Left renal pelvis (tissue), 4 donors: ENCODE measurements at regions not wholly inside any gene's neighbourhood (a gene's known extent, or its start where the extent isn't known, plus 50 kb on each side); places are given as distances from the start of the nearest gene placed in this dataset.
"Not testable (repeated sequence)": the region's sequence is repeated elsewhere in the genome, so short reads cannot be mapped to it uniquely, and the experiment has no call there.

Source experiments
- DNase-seq, 4 donors: peaks; one replicate each; pipeline ENCODE4 v3.0.0-alpha.2; 2013; ENCODE audit warnings: low read depth in 4 of 4, low spot score in 3 of 4

DNA sequence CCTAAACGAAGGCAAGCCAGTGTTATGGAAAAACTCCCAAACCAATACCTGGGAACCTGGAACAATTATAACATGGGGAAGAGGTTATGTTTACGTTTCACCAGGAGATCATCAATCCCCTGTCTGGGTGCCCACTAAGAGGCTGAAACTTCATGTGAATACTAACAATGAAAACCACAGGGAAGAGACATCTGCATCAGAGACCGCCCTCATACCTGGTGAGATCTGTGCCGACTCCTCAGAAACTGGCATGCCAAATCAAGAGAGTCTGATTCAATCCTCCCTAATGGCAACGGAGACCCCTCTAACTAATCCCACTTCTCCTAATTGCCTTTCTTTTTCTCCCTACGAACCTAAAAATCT, 163.2 kb downstream of the IER5 start:
- no peak for DNase-seq

GRCh38 chr1:181253601-181254000, 165.1 kb downstream of the IER5 start:
- DNase-seq = not testable (repeated sequence)

DNA sequence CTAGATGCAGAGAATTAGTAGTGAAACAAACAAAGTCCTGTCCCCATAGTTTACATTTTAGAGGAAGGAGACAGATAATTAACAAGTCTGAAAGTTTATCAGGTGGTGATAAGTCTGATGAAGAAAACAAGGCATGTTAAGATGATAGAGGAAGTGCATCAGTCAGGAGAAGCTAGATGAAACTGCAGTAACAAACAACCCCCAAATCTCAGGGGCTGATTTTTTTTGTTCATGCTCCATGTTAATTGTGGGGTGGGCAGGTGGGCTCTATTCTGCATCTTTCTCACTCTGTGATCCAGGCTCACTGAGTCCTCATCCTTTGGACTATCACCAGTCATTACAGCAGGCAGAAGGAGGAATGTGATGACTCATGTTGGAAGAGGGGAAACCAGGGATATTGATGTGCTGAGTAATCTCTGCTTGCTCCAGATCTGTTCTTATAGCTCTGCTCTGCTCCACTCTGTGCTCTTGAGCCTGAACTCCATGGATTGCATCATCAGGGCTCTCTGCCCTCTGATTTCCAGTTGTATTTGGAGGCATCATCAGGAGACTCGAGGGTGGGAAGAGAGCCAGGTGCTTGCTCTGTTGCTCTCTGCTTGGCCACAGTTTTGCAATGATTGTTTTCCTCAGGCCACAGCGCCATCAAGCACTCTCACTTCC, 166.9 kb downstream of the IER5 start:
- DNase-seq = no peak

DNA sequence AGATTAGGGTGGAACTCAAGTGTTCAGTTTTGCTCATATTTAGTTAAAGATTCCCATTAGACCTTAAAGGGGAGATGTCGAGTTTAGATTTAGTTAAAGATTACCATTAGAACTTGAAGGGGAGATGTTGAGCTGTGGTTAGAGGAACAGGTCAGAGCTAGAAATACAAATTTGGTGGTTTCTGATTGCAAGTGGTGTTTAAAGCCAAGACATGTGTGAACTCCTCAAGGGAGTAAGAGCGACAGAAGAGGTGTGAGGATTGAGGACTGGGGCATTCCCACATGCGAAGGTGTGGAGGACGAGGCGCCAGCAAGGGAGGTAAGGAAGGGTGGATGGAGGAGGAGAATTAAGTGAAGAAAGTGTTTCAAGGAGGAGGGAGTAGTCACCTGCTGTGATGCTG, 168.6 kb downstream of the IER5 start:
- no peak for DNase-seq

GRCh38 chr1:181259026-181259745, 170.7 kb downstream of the IER5 start:
- no peak for DNase-seq

- no peak for DNase-seq
These were observed 171.8 kb downstream of the IER5 start for GRCh38 chr1:181260271-181260670.

DNA sequence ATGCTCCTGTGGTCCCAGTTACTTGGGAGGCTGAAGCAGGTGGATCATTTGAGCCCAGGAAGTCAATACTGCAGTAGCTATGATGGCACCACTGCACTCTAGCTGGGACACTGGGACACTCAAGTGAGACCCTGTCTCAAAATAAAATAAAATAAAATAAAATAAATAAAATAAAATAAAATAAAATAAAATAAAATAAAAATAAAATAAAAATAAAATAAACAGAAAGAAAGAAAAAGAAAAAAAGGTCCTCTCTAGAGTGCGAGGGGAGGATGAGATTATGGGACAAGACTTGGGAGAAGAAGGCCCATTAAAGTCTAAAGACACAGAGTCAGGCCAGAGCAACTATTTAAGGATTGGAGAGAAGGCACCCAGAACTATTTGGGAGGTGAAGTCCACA, 172.5 kb downstream of the IER5 start:
- DNase-seq = no peak

- no peak for DNase-seq
These were observed 173.6 kb downstream of the IER5 start for GRCh38 chr1:181262069-181262468.

DNA sequence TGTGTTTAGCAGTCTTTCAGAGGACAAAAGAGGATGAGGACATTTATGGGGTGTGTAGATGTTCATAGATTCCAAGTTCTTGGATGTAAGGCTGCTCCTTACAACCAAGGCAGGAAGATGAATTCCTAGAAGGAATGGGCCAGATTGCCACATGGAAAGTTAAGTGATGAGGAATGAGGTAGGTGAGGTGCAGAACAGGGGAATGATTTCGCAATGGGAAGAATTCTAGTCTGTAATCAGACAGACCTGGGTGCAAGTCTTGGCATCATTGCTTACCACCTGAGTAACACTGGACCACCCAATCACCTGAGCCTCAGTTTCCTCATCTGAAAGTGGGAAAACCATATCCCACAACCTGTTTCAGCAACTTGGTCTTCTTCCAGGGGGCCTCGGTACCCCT, 174.9 kb downstream of the IER5 start:
- DNase-seq = no peak

GRCh38 chr1:181264821-181265220, 176.3 kb downstream of the IER5 start:
- no peak for DNase-seq

GRCh38 chr1:181284978-181285377, 196.5 kb downstream of the IER5 start:
- DNase-seq = no peak

DNA sequence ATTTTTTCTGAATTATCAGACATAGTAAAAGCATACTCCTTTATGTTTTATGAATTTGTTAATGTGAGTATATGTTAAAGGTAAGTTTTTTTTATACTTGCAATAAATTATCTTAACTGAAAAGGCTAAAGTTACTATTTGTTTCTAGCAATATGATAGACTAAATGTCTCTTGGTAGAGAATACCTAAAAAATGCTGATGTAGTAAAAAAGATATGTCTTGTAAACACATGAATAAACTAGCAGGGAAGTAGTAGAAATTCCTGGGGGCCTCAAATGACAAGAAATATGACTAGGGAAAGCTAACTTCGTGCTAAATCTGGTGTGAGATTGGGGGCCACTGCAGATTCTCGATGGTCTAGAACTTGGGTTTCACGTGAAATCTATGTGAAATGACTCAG, 188.1 kb upstream of the CACNA1E start:
- no peak for DNase-seq

- DNase-seq = no peak
These were observed 187.1 kb upstream of the CACNA1E start for GRCh38 chr1:181296180-181296579.

DNA sequence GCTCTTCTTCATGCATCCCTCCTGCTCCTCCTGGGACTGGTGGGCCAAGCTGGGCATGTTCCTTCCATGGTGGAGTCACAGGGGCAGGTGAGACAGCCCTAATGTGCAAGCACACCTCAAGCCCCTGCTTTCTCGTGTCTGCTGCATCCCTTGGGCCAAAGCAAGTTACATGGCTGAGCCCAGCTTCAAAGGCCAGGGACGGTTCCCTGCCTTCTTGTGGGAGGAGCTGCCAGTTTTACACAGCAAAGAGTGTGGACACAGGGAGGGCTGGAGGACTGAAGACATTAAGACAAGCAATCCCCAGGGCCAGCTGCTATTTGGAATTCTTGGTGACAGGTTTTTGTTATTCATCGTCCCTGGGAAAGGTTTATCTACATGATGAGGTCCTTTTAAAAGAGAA, 175.2 kb upstream of the CACNA1E start:
- no peak for DNase-seq

GRCh38 chr1:181310560-181310959, 172.8 kb upstream of the CACNA1E start:
- no peak for DNase-seq

- DNase-seq = no peak
These were observed 170.4 kb upstream of the CACNA1E start for GRCh38 chr1:181312946-181313345.

GRCh38 chr1:181313466-181313865, 169.9 kb upstream of the CACNA1E start:
- no peak for DNase-seq

DNA sequence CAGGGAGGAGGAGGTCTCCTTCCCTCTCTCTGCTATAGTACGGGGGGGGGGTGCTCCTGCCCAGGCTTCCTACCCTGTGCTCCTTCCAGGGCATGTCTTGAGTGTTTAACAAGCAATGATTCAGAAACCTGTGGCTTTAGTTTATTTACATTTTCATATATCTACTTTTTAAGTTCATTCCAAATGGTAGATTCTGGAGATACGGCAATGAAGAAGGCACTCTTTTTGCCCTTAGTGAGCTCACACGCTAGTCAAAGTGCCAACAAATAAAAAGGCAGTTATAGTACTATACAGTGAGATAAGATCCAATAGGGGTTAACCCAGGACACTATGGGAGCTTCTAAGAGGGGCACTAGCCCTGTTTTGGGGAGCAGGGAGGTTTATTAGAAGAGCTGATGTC, 169.3 kb upstream of the CACNA1E start:
- DNase-seq = no peak

- no peak for DNase-seq
These were observed 168.4 kb upstream of the CACNA1E start for GRCh38 chr1:181314959-181315358.

DNA sequence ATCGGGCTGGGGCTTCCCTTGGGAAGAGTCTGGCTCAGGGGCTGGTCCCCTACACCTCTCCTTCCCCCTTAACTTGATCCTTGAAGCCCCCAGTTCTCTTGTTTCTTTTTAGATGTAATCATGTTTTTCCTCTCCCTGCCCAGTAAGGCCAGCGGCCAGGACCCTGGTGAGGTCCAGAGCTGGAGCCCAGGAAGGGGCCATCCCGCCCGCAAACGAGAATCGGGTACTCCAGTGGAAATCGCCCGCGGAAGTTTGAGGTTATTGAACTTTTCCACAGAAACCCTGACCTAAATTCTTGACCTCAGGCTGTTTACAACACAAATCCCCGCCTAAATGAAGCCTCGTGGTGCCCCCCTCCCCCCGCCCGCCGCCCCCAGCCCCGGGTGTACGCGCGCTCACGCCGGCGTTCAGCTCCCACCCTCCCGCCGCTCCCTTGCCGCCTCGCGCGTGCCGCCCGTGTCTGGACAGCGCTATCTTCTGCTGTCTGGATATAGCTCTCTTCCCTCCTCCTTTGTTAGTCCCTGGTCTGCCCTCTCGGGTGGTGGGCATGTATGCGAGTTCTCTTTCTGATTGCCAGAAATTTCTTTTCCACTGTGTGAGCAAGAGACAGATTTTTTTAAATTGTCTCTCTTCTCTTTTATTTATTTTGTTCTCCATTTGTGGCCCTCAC, 165.9 kb upstream of the CACNA1E start:
- DNase-seq = no peak

- DNase-seq = no peak
These were observed 165.1 kb upstream of the CACNA1E start for GRCh38 chr1:181318022-181318857.
